ENCODE measurements at regions not wholly inside any gene's neighbourhood (a gene's known extent, or its start where the extent isn't known, plus 50 kb on each side); places are given as distances from the start of the nearest gene placed in this dataset.

GRCh38 chr1:54488065-54488750 lies 59.8 kb upstream of the ACOT11 start (continued):
- TF ChIP-seq THRB (CRISPR knock-in tag; conservative IDR thresholded peaks at IDR 0.05), result no peak
- TF ChIP-seq ATF1 (CRISPR knock-in tag; IDR thresholded peaks at IDR 0.05), result no peak
- peak; percentile 75 for TF ChIP-seq ATF1 (tag; IDR thresholded peaks at IDR 0.05)
- TF ChIP-seq MTA3 (IDR thresholded peaks at IDR 0.05; ENCODE audit: borderline replicate concordance), result peak; percentile 66
- TF ChIP-seq, protein P1, sequence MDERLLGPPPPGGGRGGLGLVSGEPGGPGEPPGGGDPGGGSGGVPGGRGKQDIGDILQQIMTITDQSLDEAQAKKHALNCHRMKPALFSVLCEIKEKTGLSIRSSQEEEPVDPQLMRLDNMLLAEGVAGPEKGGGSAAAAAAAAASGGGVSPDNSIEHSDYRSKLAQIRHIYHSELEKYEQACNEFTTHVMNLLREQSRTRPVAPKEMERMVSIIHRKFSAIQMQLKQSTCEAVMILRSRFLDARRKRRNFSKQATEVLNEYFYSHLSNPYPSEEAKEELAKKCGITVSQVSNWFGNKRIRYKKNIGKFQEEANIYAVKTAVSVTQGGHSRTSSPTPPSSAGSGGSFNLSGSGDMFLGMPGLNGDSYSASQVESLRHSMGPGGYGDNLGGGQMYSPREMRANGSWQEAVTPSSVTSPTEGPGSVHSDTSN (CRISPR knock-in tag; IDR thresholded peaks at IDR 0.05; ENCODE audit: low read depth), result no peak
- TF ChIP-seq, protein P1 (tag; conservative IDR thresholded peaks at IDR 0.05; ENCODE audit: low read depth), result no peak
- TF ChIP-seq, protein P2, sequence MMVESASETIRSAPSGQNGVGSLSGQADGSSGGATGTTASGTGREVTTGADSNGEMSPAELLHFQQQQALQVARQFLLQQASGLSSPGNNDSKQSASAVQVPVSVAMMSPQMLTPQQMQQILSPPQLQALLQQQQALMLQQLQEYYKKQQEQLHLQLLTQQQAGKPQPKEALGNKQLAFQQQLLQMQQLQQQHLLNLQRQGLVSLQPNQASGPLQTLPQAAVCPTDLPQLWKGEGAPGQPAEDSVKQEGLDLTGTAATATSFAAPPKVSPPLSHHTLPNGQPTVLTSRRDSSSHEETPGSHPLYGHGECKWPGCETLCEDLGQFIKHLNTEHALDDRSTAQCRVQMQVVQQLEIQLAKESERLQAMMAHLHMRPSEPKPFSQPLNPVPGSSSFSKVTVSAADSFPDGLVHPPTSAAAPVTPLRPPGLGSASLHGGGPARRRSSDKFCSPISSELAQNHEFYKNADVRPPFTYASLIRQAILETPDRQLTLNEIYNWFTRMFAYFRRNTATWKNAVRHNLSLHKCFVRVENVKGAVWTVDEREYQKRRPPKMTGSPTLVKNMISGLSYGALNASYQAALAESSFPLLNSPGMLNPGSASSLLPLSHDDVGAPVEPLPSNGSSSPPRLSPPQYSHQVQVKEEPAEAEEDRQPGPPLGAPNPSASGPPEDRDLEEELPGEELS (CRISPR knock-in tag; IDR thresholded peaks at IDR 0.05; ENCODE audit: borderline replicate concordance), result no peak
- TF ChIP-seq BACH1 (tag; IDR thresholded peaks at IDR 0.05), result no peak; the same call in 1 of the 2 replicates
- no peak for TF ChIP-seq PKNOX1 (IDR thresholded peaks at IDR 0.05)
- no peak for TF ChIP-seq ATF2 (CRISPR knock-in tag; IDR thresholded peaks at IDR 0.05)
- no peak for TF ChIP-seq POLR2H (tag; IDR thresholded peaks at IDR 0.05; ENCODE audit: low read depth)
- no peak for TF ChIP-seq ZNF518B (CRISPR knock-in tag; IDR thresholded peaks at IDR 0.05)
- peak; percentile 76 for TF ChIP-seq RBFOX2 (IDR thresholded peaks at IDR 0.05; ENCODE audit: low read depth, low read length)
- no peak for TF ChIP-seq SMAD2 (IDR thresholded peaks at IDR 0.05; ENCODE audit: low read depth, low read length)

All from K562 (cell line).